GM23338 (cell line): ENCODE measurements at regions not wholly inside any gene's neighbourhood (a gene's known extent, or its start where the extent isn't known, plus 50 kb on each side); places are given as distances from the start of the nearest gene placed in this dataset.

Source experiments
- ATAC-seq: fragments of 200-7000 bp; cut with Tn5 transposase; 3 replicates; pipeline ENCODE4 v1.9.1; 2020
- DNase-seq: peaks from one replicate; pipeline ENCODE4 v3.0.0-alpha.2; 2015; ENCODE audit warnings: low spot score
- H2AFZ ChIP-seq: fragments of 200-600 bp; sonication (generic); 2 replicates; pipeline ENCODE4 v1.8.0; 2016; ENCODE audit warnings: antibody characterized with exemption, mild to moderate bottlenecking, moderate library complexity
- H3F3A ChIP-seq: fragments of 200-600 bp; sonication (generic); replicated peaks from 2 replicates; pipeline ENCODE4 v1.8.0; 2017; ENCODE audit warnings: antibody characterized with exemption, mixed run types, low read depth
- H3K27ac ChIP-seq: fragments of 200-600 bp; sonication (generic); 2 replicates; pipeline ENCODE4 v1.6.1; 2016; ENCODE audit warnings: low read depth
- H3K27me3 ChIP-seq: fragments of 200-600 bp; sonication (generic); 2 replicates; pipeline ENCODE4 v1.8.0; 2016; ENCODE audit warnings: mild to moderate bottlenecking, mixed run types, moderate library complexity; ENCODE audit not compliant: insufficient read depth
- H3K36me3 ChIP-seq: fragments of 200-600 bp; sonication (generic); 2 replicates; pipeline ENCODE4 v1.8.0; 2016; ENCODE audit warnings: mild to moderate bottlenecking; ENCODE audit not compliant: insufficient read depth
- H3K4me1 ChIP-seq: fragments of 200-600 bp; sonication (generic); 2 replicates; pipeline ENCODE4 v1.8.0; 2016; ENCODE audit warnings: mild to moderate bottlenecking, moderate library complexity; ENCODE audit not compliant: insufficient read depth
- H3K4me2 ChIP-seq: fragments of 200-600 bp; sonication (generic); 2 replicates; pipeline ENCODE4 v1.7.1; 2017; ENCODE audit warnings: mixed run types
- H3K4me3 ChIP-seq: fragments of 200-600 bp; sonication (generic); 2 replicates; pipeline ENCODE4 v1.6.1; 2016; ENCODE audit warnings: mixed run types
- H3K79me2 ChIP-seq: fragments of 200-600 bp; sonication (generic); replicated peaks from 2 replicates; pipeline ENCODE4 v1.8.0; 2017; ENCODE audit warnings: mild to moderate bottlenecking; ENCODE audit not compliant: insufficient read depth
- H3K9me2 ChIP-seq: fragments of 200-600 bp; sonication (generic); 2 replicates; pipeline ENCODE4 v1.8.0; 2017; ENCODE audit not compliant: insufficient read depth
- H4K20me1 ChIP-seq: fragments of 200-600 bp; sonication (generic); replicated peaks from 2 replicates; pipeline ENCODE4 v1.8.0; 2017; ENCODE audit warnings: mild to moderate bottlenecking; ENCODE audit not compliant: insufficient read depth
- H3K27ac Mint-ChIP-seq: 2 replicates; pipeline ENCODE4 v1.8.0; 2020; ENCODE audit warnings: inconsistent platforms, mild to moderate bottlenecking, moderate library complexity, mixed read lengths
- H3K27me3 Mint-ChIP-seq: 3 replicates; pipeline ENCODE4 v1.8.0; 2022; ENCODE audit warnings: low read depth, mild to moderate bottlenecking, moderate library complexity, mixed read lengths, inconsistent platforms; ENCODE audit not compliant: insufficient read depth, poor library complexity
- H3K36me3 Mint-ChIP-seq: 3 replicates; pipeline ENCODE4 v1.8.0; 2021; ENCODE audit warnings: low read depth, mild to moderate bottlenecking, inconsistent platforms, moderate library complexity, mixed read lengths
- H3K4me1 Mint-ChIP-seq: 3 replicates; pipeline ENCODE4 v1.8.0; 2020; ENCODE audit warnings: mild to moderate bottlenecking, inconsistent platforms, mixed read lengths
- H3K4me3 Mint-ChIP-seq: 3 replicates; pipeline ENCODE4 v1.8.0; 2021; ENCODE audit warnings: moderate library complexity, mild to moderate bottlenecking, inconsistent platforms, mixed read lengths
- H3K9me3 Mint-ChIP-seq: 3 replicates; pipeline ENCODE4 v1.8.0; 2020; ENCODE audit warnings: moderate library complexity, mild to moderate bottlenecking, inconsistent platforms, mixed read lengths
- CREB1 ChIP-seq: fragments of 250-450 bp; sonication (Bioruptor Pico); IDR thresholded peaks from 2 replicates; pipeline ENCODE4 v1.5.0; 2020; ENCODE audit warnings: low read depth, mild to moderate bottlenecking, moderate library complexity
- ETS1 ChIP-seq: IDR thresholded peaks from 2 replicates; pipeline ENCODE4 v1.6.1; 2016; ENCODE audit warnings: antibody characterized with exemption
- EZH2 ChIP-seq: fragments of 200-600 bp; sonication (generic); IDR thresholded peaks from one replicate; pipeline ENCODE4 v1.8.0; 2017; ENCODE audit warnings: antibody characterized with exemption, mild to moderate bottlenecking, low read depth; ENCODE audit not compliant: unreplicated experiment
- EZH2phosphoT487 ChIP-seq: fragments of 200-600 bp; sonication (generic); IDR thresholded peaks from one replicate; pipeline ENCODE4 v1.8.1; 2018; ENCODE audit warnings: antibody characterized with exemption; ENCODE audit not compliant: unreplicated experiment
- JUNB ChIP-seq: IDR thresholded peaks from one replicate; pipeline ENCODE4 v1.6.1; 2016; ENCODE audit warnings: antibody characterized with exemption; ENCODE audit not compliant: unreplicated experiment
- NANOG ChIP-seq: IDR thresholded peaks from 2 replicates; pipeline ENCODE4 v1.6.1; 2016; ENCODE audit warnings: antibody characterized with exemption, borderline replicate concordance
- POLR2AphosphoS5 ChIP-seq: IDR thresholded peaks from 2 replicates; pipeline ENCODE4 v1.6.1; 2016; ENCODE audit warnings: antibody characterized with exemption, low read depth
- STAT1 ChIP-seq: IDR thresholded peaks from one replicate; pipeline ENCODE4 v1.6.1; 2016; ENCODE audit warnings: antibody characterized with exemption; ENCODE audit not compliant: unreplicated experiment
- ZNF331 ChIP-seq: fragments of 250-450 bp; sonication (Bioruptor Pico); IDR thresholded peaks from 2 replicates; pipeline ENCODE4 v1.5.0; 2020; ENCODE audit warnings: low read depth, mild to moderate bottlenecking, moderate library complexity
- ZNF462 ChIP-seq: fragments of 250-450 bp; sonication (Bioruptor Pico); IDR thresholded peaks from 2 replicates; pipeline ENCODE4 v1.5.0; 2020; ENCODE audit warnings: mild to moderate bottlenecking, moderate library complexity

GRCh38 chr17:15039366-15039765 is 225.8 kb downstream of the PMP22 start (continued):
- TF ChIP-seq EZH2, result no peak
- TF ChIP-seq POLR2AphosphoS5, result no peak
- no peak for TF ChIP-seq NANOG
- no peak for TF ChIP-seq ZNF331

GRCh38 chr17:15038656-15039055 is 226.5 kb downstream of the PMP22 start:
- Mint-ChIP-seq H3K27ac (no peak overlapping the region), H3K4me1 (peaks cover 35% of the 10 kb centered on the region), H3K4me3 (no peak overlapping the region), H3K36me3 (peaks cover 8% of the 10 kb centered on the region; the same call in 2 of the 3 replicates), H3K27me3 (peaks cover 2% of the 10 kb centered on the region), H3K9me3 (peaks cover 4% of the 10 kb centered on the region; the same call in 2 of the 3 replicates)
- Histone ChIP-seq H4K20me1 (no peaks in the 10 kb centered on the region), H3K4me3 (no peak overlapping the region), H3K79me2 (no peaks in the 10 kb centered on the region), H3F3A (no peaks in the 10 kb centered on the region), H2AFZ (peak overlapping the region; percentile 43; the same call in 1 of the 2 replicates), H3K4me2 (no peak overlapping the region; the same call in 1 of the 2 replicates), H3K4me1 (peaks cover 8% of the 10 kb centered on the region; the same call in 1 of the 2 replicates), H3K9me2 (no peaks in the 10 kb centered on the region; the same call in 1 of the 2 replicates), H3K27ac (no peak overlapping the region), H3K27me3 (no peaks in the 10 kb centered on the region), H3K36me3 (no peaks in the 10 kb centered on the region)
- no peak for DNase-seq
- TF ChIP-seq EZH2, result no peak
- TF ChIP-seq POLR2AphosphoS5, result no peak
- TF ChIP-seq EZH2phosphoT487, result no peak
- no peak for TF ChIP-seq STAT1
- TF ChIP-seq ZNF331, result no peak
- TF ChIP-seq ETS1, result no peak
- no peak for ATAC-seq

GRCh38 chr17:15036238-15036637 is 228.9 kb downstream of the PMP22 start:
- Histone ChIP-seq H3F3A (no peaks in the 10 kb centered on the region), H2AFZ (peak overlapping the region; percentile 23; the same call in 1 of the 2 replicates), H3K36me3 (no peaks in the 10 kb centered on the region), H3K27me3 (no peaks in the 10 kb centered on the region), H3K27ac (0 out of 2 replicates have a peak overlapping the region, but pooled peaks have one; percentile 63), H3K9me2 (no peaks in the 10 kb centered on the region; the same call in 1 of the 2 replicates), H3K79me2 (no peaks in the 10 kb centered on the region), H3K4me3 (no peak overlapping the region), H3K4me2 (no peak overlapping the region; the same call in 1 of the 2 replicates), H3K4me1 (peaks cover 8% of the 10 kb centered on the region; the same call in 1 of the 2 replicates), H4K20me1 (no peaks in the 10 kb centered on the region)
- H3K27ac Mint-ChIP-seq, result peak overlapping the region; percentile 93
- DNase-seq (peak; percentile 71), ATAC-seq (peak; percentile 54; the same call in 2 of the 3 replicates)
- peaks cover 7% of the 10 kb centered on the region for H3K27me3 Mint-ChIP-seq
- H3K4me3 Mint-ChIP-seq, result no peak overlapping the region; the same call in 2 of the 3 replicates
- peaks cover 4% of the 10 kb centered on the region; the same call in 2 of the 3 replicates for H3K9me3 Mint-ChIP-seq
- peaks cover 8% of the 10 kb centered on the region; the same call in 2 of the 3 replicates for H3K36me3 Mint-ChIP-seq
- H3K4me1 Mint-ChIP-seq, result peaks cover 57% of the 10 kb centered on the region
- TF ChIP-seq ZNF462 (CRISPR knock-in tag) (no peak), ZNF331 (no peak), NANOG (no peak), ETS1 (no peak), JUNB (no peak), CREB1 (CRISPR knock-in tag) (no peak)
